ENCODE measurements at regions not wholly inside any gene's neighbourhood (a gene's known extent, or its start where the extent isn't known, plus 50 kb on each side); places are given as distances from the start of the nearest gene placed in this dataset.

- intact Hi-C loops (cut with micrococcal nuclease) = no loop called here
These were observed 254.8 kb upstream of the TMCO5A start for GRCh38 chr15:37679627-37680026.

GRCh38 chr15:37682304-37682703, 252.1 kb upstream of the TMCO5A start:
- intact Hi-C loops (cut with micrococcal nuclease) = no loop called here

- intact Hi-C loops (cut with micrococcal nuclease) = no loop called here
These were observed 242.5 kb upstream of the TMCO5A start for GRCh38 chr15:37691911-37692310.

- intact Hi-C loops (cut with micrococcal nuclease) = no loop called here
These were observed 240.5 kb upstream of the TMCO5A start for GRCh38 chr15:37693926-37694325.

GRCh38 chr15:37695719-37696118, 238.7 kb upstream of the TMCO5A start:
- intact Hi-C loops (cut with micrococcal nuclease) = no loop called here

GRCh38 chr15:37698679-37699078, 235.8 kb upstream of the TMCO5A start:
- intact Hi-C loops (cut with micrococcal nuclease) = no loop called here

GRCh38 chr15:37701230-37701629, 233.2 kb upstream of the TMCO5A start:
- intact Hi-C loops (cut with micrococcal nuclease) = no loop called here

GRCh38 chr15:37709669-37710068, 224.8 kb upstream of the TMCO5A start:
- intact Hi-C loops (cut with micrococcal nuclease) = no loop called here

- intact Hi-C loops (cut with micrococcal nuclease) = no loop called here
These were observed 219.3 kb upstream of the TMCO5A start for GRCh38 chr15:37715101-37715500.

- intact Hi-C loops (cut with micrococcal nuclease) = loop anchor here (10.0 kb wide), 1 partner anchor 65 kb away; no protein-coding TSS in a partner anchor
These were observed 214.2 kb upstream of the TMCO5A start for GRCh38 chr15:37720267-37720666.

- intact Hi-C loops (cut with micrococcal nuclease) = no loop called here
These were observed 203.2 kb upstream of the TMCO5A start for GRCh38 chr15:37731146-37731746.

GRCh38 chr15:37733628-37734027, 200.8 kb upstream of the TMCO5A start:
- intact Hi-C loops (cut with micrococcal nuclease) = no loop called here

- intact Hi-C loops (cut with micrococcal nuclease) = no loop called here
These were observed 193.8 kb upstream of the TMCO5A start for GRCh38 chr15:37740623-37741141.

- intact Hi-C loops (cut with micrococcal nuclease) = no loop called here
These were observed 190.6 kb upstream of the TMCO5A start for GRCh38 chr15:37743826-37744225.

- intact Hi-C loops (cut with micrococcal nuclease) = no loop called here
These were observed 189.9 kb upstream of the TMCO5A start for GRCh38 chr15:37744521-37744920.

- intact Hi-C loops (cut with micrococcal nuclease) = no loop called here
These were observed 183.0 kb upstream of the TMCO5A start for GRCh38 chr15:37751401-37751800.

GRCh38 chr15:37756407-37756806, 178.0 kb upstream of the TMCO5A start:
- intact Hi-C loops (cut with micrococcal nuclease) = no loop called here

- intact Hi-C loops (cut with micrococcal nuclease) = no loop called here
These were observed 176.0 kb upstream of the TMCO5A start for GRCh38 chr15:37758412-37758811.

GRCh38 chr15:37764733-37765191, 169.7 kb upstream of the TMCO5A start:
- intact Hi-C loops (cut with micrococcal nuclease) = loop anchor here (2.0 kb wide), 1 partner anchor 590 kb away; no protein-coding TSS in a partner anchor

GRCh38 chr15:37765786-37766185, 168.7 kb upstream of the TMCO5A start:
- intact Hi-C loops (cut with micrococcal nuclease) = loop anchor here (2.0 kb wide), 1 partner anchor 589 kb away; no protein-coding TSS in a partner anchor

- intact Hi-C loops (cut with micrococcal nuclease) = no loop called here
These were observed 166.5 kb upstream of the TMCO5A start for GRCh38 chr15:37767841-37768455.

- intact Hi-C loops (cut with micrococcal nuclease) = no loop called here
These were observed 163.0 kb upstream of the TMCO5A start for GRCh38 chr15:37771465-37771864.

Measured in T-helper 1 cell treated with Interleukin-12 subunit alpha and Interleukin-12 subunit beta and Interleukin-4 antibody, amounts not matched to agents 30 ng/mL and 1 ng/mL, for 36 hours (primary cell).